PC-9 (cell line): ENCODE measurements at regions not wholly inside any gene's neighbourhood (a gene's known extent, or its start where the extent isn't known, plus 50 kb on each side); places are given as distances from the start of the nearest gene placed in this dataset.
A peak's percentile ranks its signal among the peaks of the same experiment; 100 is the strongest.
"Not testable (repeated sequence)": the region's sequence is repeated elsewhere in the genome, so short reads cannot be mapped to it uniquely, and the experiment has no call there.

ENCODE experiments used
- BruUV-seq: library from RNA; stranded (reverse); fragments of 400-500 nt; replicated peaks from 2 replicates; lab custom pipeline; 2021; lab: Mats Ljungman, UMichigan
- CTCF ChIA-PET: fragments of 300-600 bp; sonication (Branson Sonifier 250); formaldehyde crosslinking; loops from one replicate; lab custom pipeline; 2022; ENCODE audit warnings: antibody characterized with exemption; lab: Charles Lee
- POLR2A ChIA-PET: fragments of 300-600 bp; sonication (Branson Sonifier 250); formaldehyde crosslinking; loops from one replicate; lab custom pipeline; 2022; ENCODE audit warnings: antibody characterized with exemption; ENCODE audit not compliant: unreplicated experiment; lab: Charles Lee
- DNase-seq, 2 experiments: peaks; one replicate each; pipeline versions ENCODE4 v3.0.0 to v3.0.0-alpha.2; 2015 to 2022; ENCODE audit warnings: mixed read lengths in 1 of 2
- H2AFZ ChIP-seq: fragments of 200-600 bp; sonication (generic); 2 replicates; pipeline ENCODE4 v1.8.1; 2017; ENCODE audit warnings: antibody characterized with exemption
- H3F3A ChIP-seq: fragments of 200-600 bp; sonication (generic); 2 replicates; pipeline ENCODE4 v1.8.1; 2017; ENCODE audit warnings: antibody characterized with exemption, mild to moderate bottlenecking, low read depth; ENCODE audit not compliant: insufficient read depth
- H3K27ac ChIP-seq: fragments of 200-600 bp; sonication (generic); 2 replicates; pipeline ENCODE4 v1.6.1; 2016; ENCODE audit warnings: mixed run types
- H3K27me3 ChIP-seq: fragments of 200-600 bp; sonication (generic); 2 replicates; pipeline ENCODE4 v1.6.1; 2016; ENCODE audit warnings: low read depth, mixed run types; ENCODE audit not compliant: insufficient read depth
- H3K36me3 ChIP-seq: fragments of 200-600 bp; sonication (generic); 2 replicates; pipeline ENCODE4 v1.6.1; 2016; ENCODE audit warnings: low read depth, mixed run types
- H3K4me1 ChIP-seq: fragments of 200-600 bp; sonication (generic); replicated peaks from 2 replicates; pipeline ENCODE4 v1.6.1; 2016; ENCODE audit warnings: mixed run types; ENCODE audit not compliant: insufficient read depth
- H3K4me2 ChIP-seq: fragments of 200-600 bp; sonication (generic); 2 replicates; pipeline ENCODE4 v1.6.1; 2017; ENCODE audit warnings: mixed run types
- H3K4me3 ChIP-seq: fragments of 200-600 bp; sonication (generic); 2 replicates; pipeline ENCODE4 v1.6.1; 2016; ENCODE audit warnings: mixed run types
- H3K79me2 ChIP-seq: fragments of 200-600 bp; sonication (generic); 2 replicates; pipeline ENCODE4 v1.6.1; 2017; ENCODE audit warnings: low read depth, mixed run types
- H3K9me2 ChIP-seq: fragments of 200-600 bp; sonication (generic); 2 replicates; pipeline ENCODE4 v1.8.1; 2017; ENCODE audit warnings: mild to moderate bottlenecking; ENCODE audit not compliant: insufficient read depth
- H3K9me3 ChIP-seq: fragments of 200-600 bp; sonication (generic); 2 replicates; pipeline ENCODE4 v1.8.1; 2016; ENCODE audit warnings: low read depth; ENCODE audit not compliant: insufficient read depth
- H4K20me1 ChIP-seq: fragments of 200-600 bp; sonication (generic); 2 replicates; pipeline ENCODE4 v1.8.1; 2017; ENCODE audit not compliant: insufficient read depth
- CTCF ChIP-seq: fragments of 200-600 bp; sonication (generic); conservative IDR thresholded peaks from 2 replicates; pipeline ENCODE4 v1.6.1; 2017; ENCODE audit warnings: mixed run types, antibody characterized with exemption, mild to moderate bottlenecking, moderate library complexity
- EZH2 ChIP-seq: fragments of 200-600 bp; sonication (generic); IDR thresholded peaks from 2 replicates; pipeline ENCODE4 v1.8.0; 2017; ENCODE audit warnings: antibody characterized with exemption, low read depth
- intact Hi-C: fragments of 100-400 bp; cut with micrococcal nuclease; formaldehyde crosslinking; loops from one replicate; pipeline ENCODE4 v1.10.0; 2022; ENCODE audit not compliant: unreplicated experiment

GRCh38 chr15:59894835-59895234 is 109.3 kb upstream of the FOXB1 start:
- CTCF ChIA-PET: no interaction called here
- peak in 1 of 2 experiments; percentile 37 for DNase-seq
- no peak overlapping the region for H3K4me3 ChIP-seq

GRCh38 chr15:59892985-59893384 is 111.1 kb upstream of the FOXB1 start:
- H3K36me3 ChIP-seq: no peaks in the 10 kb centered on the region
- ChIA-PET CTCF (no interaction called here), POLR2A (no interaction called here)
- TF ChIP-seq EZH2: no peak
- TF ChIP-seq CTCF: no peak
- H3K9me3 ChIP-seq: no peaks in the 10 kb centered on the region
- intact Hi-C loops: no loop called here
- no peak for DNase-seq
- no peaks in the 10 kb centered on the region for H4K20me1 ChIP-seq
- no TSS peak for BruUV-seq
- no peaks in the 10 kb centered on the region for H3K9me2 ChIP-seq
- no peaks in the 10 kb centered on the region for H3K27me3 ChIP-seq
- H3K79me2 ChIP-seq: no peaks in the 10 kb centered on the region
- H3K27ac ChIP-seq: no peak overlapping the region
- H2AFZ ChIP-seq: no peak overlapping the region
- H3F3A ChIP-seq: no peaks in the 10 kb centered on the region
- H3K4me1 ChIP-seq: no peaks in the 10 kb centered on the region
- H3K4me3 ChIP-seq: no peak overlapping the region
- H3K4me2 ChIP-seq: no peak overlapping the region

More at GRCh38 chr15:59894835-59895234, 109.3 kb upstream of the FOXB1 start:
- no peaks in the 10 kb centered on the region for H3K79me2 ChIP-seq
- intact Hi-C loops: no loop called here
- H3K4me1 ChIP-seq: no peaks in the 10 kb centered on the region
- no peaks in the 10 kb centered on the region for H4K20me1 ChIP-seq
- H3K9me3 ChIP-seq: no peaks in the 10 kb centered on the region
- no peak overlapping the region for H3K27ac ChIP-seq
- no peak for TF ChIP-seq CTCF
- no peak for TF ChIP-seq EZH2
- no peak overlapping the region for H3K4me2 ChIP-seq
- no peaks in the 10 kb centered on the region for H3K27me3 ChIP-seq
- H3K36me3 ChIP-seq: no peaks in the 10 kb centered on the region
- H2AFZ ChIP-seq: no peak overlapping the region
- BruUV-seq: no TSS peak
- H3F3A ChIP-seq: no peaks in the 10 kb centered on the region
- POLR2A ChIA-PET: no interaction called here
- H3K9me2 ChIP-seq: no peaks in the 10 kb centered on the region

GRCh38 chr15:59887870-59888269 is 116.2 kb upstream of the FOXB1 start:
- POLR2A ChIA-PET: interaction anchor here (0.6 kb wide), 1 partner anchor 96 kb away, joined by 3 read pairs; no protein-coding TSS in a partner anchor
- H3K4me1 ChIP-seq, H3K9me3 ChIP-seq, H3K36me3 ChIP-seq, CTCF ChIA-PET, H3K79me2 ChIP-seq, H3K27me3 ChIP-seq, H3K27ac ChIP-seq, H3F3A ChIP-seq, H3K4me3 ChIP-seq, BruUV-seq, H2AFZ ChIP-seq, H3K4me2 ChIP-seq, H3K9me2 ChIP-seq, H4K20me1 ChIP-seq, intact Hi-C loops, DNase-seq: not testable (repeated sequence)

- Histone ChIP-seq H2AFZ (no peak overlapping the region), H3F3A (no peaks in the 10 kb centered on the region), H3K4me2 (0 out of 2 replicates have a peak overlapping the region, but pooled peaks have one; percentile 1), H3K4me3 (no peak overlapping the region), H4K20me1 (no peaks in the 10 kb centered on the region), H3K27ac (no peak overlapping the region), H3K36me3 (no peaks in the 10 kb centered on the region), H3K9me3 (no peaks in the 10 kb centered on the region), H3K27me3 (no peaks in the 10 kb centered on the region), H3K4me1 (peaks cover 9% of the 10 kb centered on the region; the same call in 1 of the 2 replicates), H3K79me2 (no peaks in the 10 kb centered on the region), H3K9me2 (no peaks in the 10 kb centered on the region)
- POLR2A ChIA-PET: no interaction called here
- BruUV-seq: no TSS peak
- CTCF ChIA-PET: no interaction called here
- intact Hi-C loops: no loop called here
- DNase-seq: peak; percentile 18 to 80
- no peak for TF ChIP-seq CTCF
These were observed 116.9 kb upstream of the FOXB1 start for GRCh38 chr15:59887211-59887610.
